ENCODE measurements at regions not wholly inside any gene's neighbourhood (a gene's known extent, or its start where the extent isn't known, plus 50 kb on each side); places are given as distances from the start of the nearest gene placed in this dataset.

GRCh38 chr16:72464052-72464451 lies 292.1 kb upstream of the PMFBP1 start:
- TF ChIP-seq, protein P1, sequence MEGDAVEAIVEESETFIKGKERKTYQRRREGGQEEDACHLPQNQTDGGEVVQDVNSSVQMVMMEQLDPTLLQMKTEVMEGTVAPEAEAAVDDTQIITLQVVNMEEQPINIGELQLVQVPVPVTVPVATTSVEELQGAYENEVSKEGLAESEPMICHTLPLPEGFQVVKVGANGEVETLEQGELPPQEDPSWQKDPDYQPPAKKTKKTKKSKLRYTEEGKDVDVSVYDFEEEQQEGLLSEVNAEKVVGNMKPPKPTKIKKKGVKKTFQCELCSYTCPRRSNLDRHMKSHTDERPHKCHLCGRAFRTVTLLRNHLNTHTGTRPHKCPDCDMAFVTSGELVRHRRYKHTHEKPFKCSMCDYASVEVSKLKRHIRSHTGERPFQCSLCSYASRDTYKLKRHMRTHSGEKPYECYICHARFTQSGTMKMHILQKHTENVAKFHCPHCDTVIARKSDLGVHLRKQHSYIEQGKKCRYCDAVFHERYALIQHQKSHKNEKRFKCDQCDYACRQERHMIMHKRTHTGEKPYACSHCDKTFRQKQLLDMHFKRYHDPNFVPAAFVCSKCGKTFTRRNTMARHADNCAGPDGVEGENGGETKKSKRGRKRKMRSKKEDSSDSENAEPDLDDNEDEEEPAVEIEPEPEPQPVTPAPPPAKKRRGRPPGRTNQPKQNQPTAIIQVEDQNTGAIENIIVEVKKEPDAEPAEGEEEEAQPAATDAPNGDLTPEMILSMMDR (IDR thresholded peaks at IDR 0.05; ENCODE audit: poor library complexity), result no peak
- no peak for TF ChIP-seq EZH2phosphoT487 (IDR thresholded peaks at IDR 0.05; ENCODE audit: low read depth, severe bottlenecking, unreplicated experiment)

Measured in hepatocyte (in vitro differentiated cells).